ENCODE measurements at regions not wholly inside any gene's neighbourhood (a gene's known extent, or its start where the extent isn't known, plus 50 kb on each side); places are given as distances from the start of the nearest gene placed in this dataset.

- TF ChIP-seq CTCF (IDR thresholded peaks at IDR 0.05; ENCODE audit: insufficient read depth, low read length, poor library complexity, severe bottlenecking) = no peak
- no peak for TF ChIP-seq EZH2phosphoT487 (conservative IDR thresholded peaks at IDR 0.05; ENCODE audit: low read length)
Measured at GRCh38 chr15:98282656-98283332, 322.3 kb downstream of the ARRDC4 start.
